HG02759 (cell line): ENCODE measurements at regions not wholly inside any gene's neighbourhood (a gene's known extent, or its start where the extent isn't known, plus 50 kb on each side); places are given as distances from the start of the nearest gene placed in this dataset.

Experiments used
- ATAC-seq: cut with Tn5 transposase; IDR thresholded peaks from one replicate; pipeline ENCODE4 v1.9.1; 2021; ENCODE audit warnings: mild to moderate bottlenecking, moderate library complexity; ENCODE audit not compliant: unreplicated experiment

- ATAC-seq, result no peak
These were observed 282.1 kb downstream of the NFIB start for GRCh38 chr9:14031810-14032209.

GRCh38 chr9:14031060-14031414 is 282.9 kb downstream of the NFIB start:
- no peak for ATAC-seq

GRCh38 chr9:14030375-14031059 is 283.4 kb downstream of the NFIB start:
- no peak for ATAC-seq

GRCh38 chr9:14029806-14030374 is 284.1 kb downstream of the NFIB start:
- ATAC-seq, result no peak

- ATAC-seq, result no peak
These were observed 286.7 kb downstream of the NFIB start for GRCh38 chr9:14027116-14027800.

GRCh38 chr9:14025741-14026140 is 288.2 kb downstream of the NFIB start:
- no peak for ATAC-seq

GRCh38 chr9:14023285-14023684 is 290.7 kb downstream of the NFIB start:
- ATAC-seq, result no peak

GRCh38 chr9:14021871-14022525 is 291.9 kb downstream of the NFIB start:
- ATAC-seq, result no peak

- ATAC-seq, result no peak
These were observed 295.9 kb downstream of the NFIB start for GRCh38 chr9:14018081-14018480.

- ATAC-seq, result no peak
These were observed 299.2 kb downstream of the NFIB start for GRCh38 chr9:14014744-14015143.

- no peak for ATAC-seq
These were observed 299.7 kb downstream of the NFIB start for GRCh38 chr9:14014218-14014617.

GRCh38 chr9:14011799-14012560 is 302.0 kb downstream of the NFIB start:
- no peak for ATAC-seq

- no peak for ATAC-seq
These were observed 306.7 kb downstream of the NFIB start for GRCh38 chr9:14007190-14007769.

- no peak for ATAC-seq
These were observed 307.4 kb downstream of the NFIB start for GRCh38 chr9:14006386-14007187.

- no peak for ATAC-seq
These were observed 309.8 kb downstream of the NFIB start for GRCh38 chr9:14004110-14004509.

GRCh38 chr9:13994240-13994639 is 319.7 kb downstream of the NFIB start:
- no peak for ATAC-seq

GRCh38 chr9:13993632-13994185 is 320.2 kb downstream of the NFIB start:
- no peak for ATAC-seq

GRCh38 chr9:13992138-13993088 is 321.5 kb downstream of the NFIB start:
- ATAC-seq, result no peak

- ATAC-seq, result no peak
These were observed 322.5 kb downstream of the NFIB start for GRCh38 chr9:13991395-13991794.
